SU-DHL-6 (cell line): ENCODE measurements at regions not wholly inside any gene's neighbourhood (a gene's known extent, or its start where the extent isn't known, plus 50 kb on each side); places are given as distances from the start of the nearest gene placed in this dataset.
"Not testable (repeated sequence)": the region's sequence is repeated elsewhere in the genome, so short reads cannot be mapped to it uniquely, and the experiment has no call there.

Experiments used
- H2AFZ ChIP-seq: fragments of 200-600 bp; sonication (generic); 2 replicates; pipeline ENCODE4 v1.6.1; 2014; ENCODE audit warnings: low read depth, mild to moderate bottlenecking, moderate library complexity, mixed read lengths, antibody characterized with exemption, low read length; ENCODE audit not compliant: severe bottlenecking
- H3F3A ChIP-seq: fragments of 200-600 bp; shearing (Covaris generic); 2 replicates; pipeline ENCODE4 v1.6.0; 2016; ENCODE audit warnings: antibody characterized with exemption, mild to moderate bottlenecking; ENCODE audit not compliant: insufficient read depth
- H3K27ac ChIP-seq: fragments of 200-600 bp; sonication (generic); 2 replicates; pipeline ENCODE4 v1.5.1; 2016; ENCODE audit warnings: low read depth, mild to moderate bottlenecking, low read length, moderate library complexity, mixed read lengths
- H3K27me3 ChIP-seq: fragments of 200-600 bp; sonication (generic), shearing (Covaris generic); 2 replicates; pipeline ENCODE4 v1.6.0; 2014; ENCODE audit warnings: mild to moderate bottlenecking, low read length
- H3K36me3 ChIP-seq: fragments of 200-600 bp; sonication (generic); 2 replicates; pipeline ENCODE4 v1.6.1; 2014; ENCODE audit warnings: mild to moderate bottlenecking, low read length, mixed read lengths
- H3K4me2 ChIP-seq: fragments of 300-600, 200-600 bp; shearing (Covaris generic), sonication (generic); 2 replicates; pipeline ENCODE4 v1.6.0; 2014; ENCODE audit warnings: low read length, low read depth, mild to moderate bottlenecking; ENCODE audit not compliant: poor library complexity, severe bottlenecking
- H3K4me3 ChIP-seq: fragments of 200-600 bp; sonication (generic); 2 replicates; pipeline ENCODE4 v1.5.1; 2014; ENCODE audit warnings: antibody characterized with exemption, low read length, mild to moderate bottlenecking, mixed read lengths; ENCODE audit not compliant: insufficient read depth, poor library complexity, severe bottlenecking
- H3K79me2 ChIP-seq: fragments of 200-600 bp; sonication (generic); 2 replicates; pipeline ENCODE4 v1.6.1; 2014; ENCODE audit warnings: mild to moderate bottlenecking, low read length, moderate library complexity; ENCODE audit not compliant: insufficient read depth
- H3K9ac ChIP-seq: fragments of 200-600 bp; sonication (generic); 2 replicates; pipeline ENCODE4 v1.7.0; 2014; ENCODE audit warnings: mild to moderate bottlenecking, low read length
- H3K9me2 ChIP-seq: fragments of 200-600 bp; sonication (generic); replicated peaks from 2 replicates; pipeline ENCODE4 v1.6.1; 2014; ENCODE audit warnings: low read length; ENCODE audit not compliant: insufficient read depth
- H3K9me3 ChIP-seq: fragments of 200-600 bp; sonication (generic); 2 replicates; pipeline ENCODE4 v1.6.1; 2014; ENCODE audit warnings: low read length, mixed read lengths; ENCODE audit not compliant: insufficient read depth
- H4K20me1 ChIP-seq: fragments of 200-600 bp; sonication (generic); 2 replicates; pipeline ENCODE4 v1.6.1; 2014; ENCODE audit warnings: low read depth, mild to moderate bottlenecking, antibody characterized with exemption, low read length, moderate library complexity, mixed read lengths
- CTCF ChIP-seq: fragments of 200-600 bp; sonication (generic); IDR thresholded peaks from one replicate; pipeline ENCODE4 v1.5.1; 2017; ENCODE audit warnings: antibody characterized with exemption, mild to moderate bottlenecking, low read length, moderate library complexity; ENCODE audit not compliant: insufficient read depth, poor library complexity, severe bottlenecking
- EZH2phosphoT487 ChIP-seq: fragments of 200-600 bp; sonication (generic), shearing (Covaris generic); conservative IDR thresholded peaks from 2 replicates; pipeline ENCODE4 v1.6.1; 2018; ENCODE audit warnings: mild to moderate bottlenecking, antibody characterized with exemption, low read length, moderate library complexity, mixed read lengths

GRCh38 chr4:127012549-127012948 lies 620.2 kb upstream of the INTU start:
- Histone ChIP-seq H3K36me3 (no peaks in the 10 kb centered on the region), H3K9me3 (no peaks in the 10 kb centered on the region), H2AFZ (no peak overlapping the region), H3K9ac (no peak overlapping the region), H3K9me2 (no peaks in the 10 kb centered on the region), H3F3A (no peaks in the 10 kb centered on the region), H3K79me2 (no peaks in the 10 kb centered on the region), H3K27ac (no peak overlapping the region), H3K4me3 (no peak overlapping the region), H3K4me2 (no peak overlapping the region), H4K20me1 (no peaks in the 10 kb centered on the region), H3K27me3 (no peaks in the 10 kb centered on the region)
- TF ChIP-seq EZH2phosphoT487 (no peak), CTCF (no peak)

GRCh38 chr4:127015667-127016117 lies 617.1 kb upstream of the INTU start:
- TF ChIP-seq EZH2phosphoT487 (no peak), CTCF (no peak)
- no peak overlapping the region for H3K9ac ChIP-seq
- no peaks in the 10 kb centered on the region for H4K20me1 ChIP-seq
- no peaks in the 10 kb centered on the region for H3K27me3 ChIP-seq
- no peaks in the 10 kb centered on the region for H3K36me3 ChIP-seq
- no peak overlapping the region for H3K27ac ChIP-seq
- no peaks in the 10 kb centered on the region for H3K9me2 ChIP-seq
- H2AFZ ChIP-seq: no peak overlapping the region
- H3K4me3 ChIP-seq: no peak overlapping the region
- no peaks in the 10 kb centered on the region for H3K79me2 ChIP-seq
- H3F3A ChIP-seq: no peaks in the 10 kb centered on the region
- H3K4me2 ChIP-seq: no peak overlapping the region
- no peaks in the 10 kb centered on the region for H3K9me3 ChIP-seq

- Histone ChIP-seq H3F3A (no peaks in the 10 kb centered on the region), H3K27ac (no peak overlapping the region), H3K27me3 (no peaks in the 10 kb centered on the region), H2AFZ (no peak overlapping the region), H4K20me1 (no peaks in the 10 kb centered on the region), H3K79me2 (no peaks in the 10 kb centered on the region), H3K9ac (no peak overlapping the region), H3K36me3 (no peaks in the 10 kb centered on the region), H3K9me3 (no peaks in the 10 kb centered on the region), H3K4me2 (no peak overlapping the region), H3K4me3 (no peak overlapping the region), H3K9me2 (no peaks in the 10 kb centered on the region)
- no peak for TF ChIP-seq CTCF
- no peak for TF ChIP-seq EZH2phosphoT487
Measured at GRCh38 chr4:127018381-127018780, 614.4 kb upstream of the INTU start.

GRCh38 chr4:127020831-127021230 lies 611.9 kb upstream of the INTU start:
- H3K27ac ChIP-seq, H3K9me2 ChIP-seq, H3F3A ChIP-seq, H3K79me2 ChIP-seq, H4K20me1 ChIP-seq, H2AFZ ChIP-seq, H3K9me3 ChIP-seq, H3K4me2 ChIP-seq, H3K27me3 ChIP-seq, H3K9ac ChIP-seq, H3K4me3 ChIP-seq, H3K36me3 ChIP-seq: not testable (repeated sequence)
